Uterus (tissue), 3 donors: ENCODE measurements at regions not wholly inside any gene's neighbourhood (a gene's known extent, or its start where the extent isn't known, plus 50 kb on each side); places are given as distances from the start of the nearest gene placed in this dataset.

Source experiments
- DNase-seq, 2 donors: peaks; one replicate each; pipeline ENCODE4 v3.0.0-alpha.2; 2019 to 2020
- H3K27ac ChIP-seq, 2 donors: fragments of 200-600 bp; sonication (generic); 1 replicate in 1 of 2; 2 replicates in 1 of 2; pipeline ENCODE4 v1.5.1; 2016 to 2018
- H3K27me3 ChIP-seq, 2 donors: fragments of 200-600 bp; sonication (generic); one replicate each; pipeline ENCODE4 v1.5.1; 2018 to 2019; ENCODE audit warnings: control low read depth in 1 of 2
- H3K36me3 ChIP-seq, 2 donors: fragments of 200-600 bp; sonication (generic); one replicate each; pipeline ENCODE4 v1.5.1; 2019; ENCODE audit warnings: control low read depth in 1 of 2
- H3K4me1 ChIP-seq, 2 donors: fragments of 200-600 bp; sonication (generic); one replicate each; pipeline ENCODE4 v1.5.1; 2018 to 2019; ENCODE audit warnings: control low read depth in 1 of 2
- H3K4me3 ChIP-seq, 2 donors: fragments of 200-600 bp; sonication (generic); 1 replicate in 1 of 2; 2 replicates in 1 of 2; pipeline ENCODE4 v1.5.1; 2018 to 2019; ENCODE audit warnings: mild to moderate bottlenecking in 1 of 2
- H3K9me3 ChIP-seq, 2 donors: fragments of 200-600 bp; sonication (generic); one replicate each; pipeline ENCODE4 v1.5.1; 2019; ENCODE audit warnings: control low read depth in 1 of 2
- POLR2A ChIP-seq, 2 donors: fragments of 450-650 bp; IDR thresholded peaks; one replicate each; pipeline ENCODE4 v1.6.1; 2016; ENCODE audit warnings: antibody characterized with exemption in 2 of 2, mild to moderate bottlenecking in 1 of 2, moderate library complexity in 1 of 2
- intact Hi-C: fragments of 100-400 bp; cut with DNase I; formaldehyde crosslinking; loops from one replicate; pipeline ENCODE4 v1.15.1; 2023; ENCODE audit warnings: low total_unique reads
- TF ChIP-seq, protein P1 (sequence below), 4 experiments: fragments of 200-600 bp in 2 of 4; fragments of 450-650 bp in 2 of 4; sonication (generic) in 2 of 4; IDR thresholded peaks; one replicate each; pipeline ENCODE4 v1.5.1; 2016 to 2019; ENCODE audit warnings: antibody characterized with exemption in 4 of 4, mild to moderate bottlenecking in 2 of 4, moderate library complexity in 1 of 4
- donor health status: DM: yes; HTN: yes; CAD: no.

DNA sequence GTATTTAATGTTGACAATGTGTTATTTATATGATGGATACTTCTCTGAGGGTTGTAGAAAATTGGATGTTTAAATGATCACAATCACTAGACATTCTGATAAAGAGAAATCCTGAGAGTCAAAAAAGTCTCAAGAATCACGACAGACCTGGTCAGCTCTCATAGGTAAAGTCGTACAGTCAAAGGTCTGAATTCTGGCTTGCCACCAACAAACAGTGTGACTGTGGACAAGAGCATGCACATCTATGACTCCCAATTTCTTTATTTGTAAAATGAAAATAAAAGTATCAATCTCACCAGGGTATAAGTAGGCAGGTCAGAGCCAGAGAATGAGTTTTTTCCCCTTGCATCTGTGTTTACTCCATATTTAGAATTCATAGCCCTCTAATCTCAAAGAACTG, 556.7 kb downstream of the FAM181B start:
- no peak overlapping the region for H3K4me3 ChIP-seq
- DNase-seq: no peak
- TF ChIP-seq POLR2A (IDR thresholded peaks at IDR 0.05): no peak
- no peaks in the 10 kb centered on the region for H3K4me1 ChIP-seq
- intact Hi-C loops: no loop called here
- H3K9me3 ChIP-seq: no peaks in the 10 kb centered on the region
- no peaks in the 10 kb centered on the region for H3K36me3 ChIP-seq
- H3K27me3 ChIP-seq: no peaks in the 10 kb centered on the region
- H3K27ac ChIP-seq: no peak overlapping the region

GRCh38 chr11:82176365-82176764, 557.3 kb downstream of the FAM181B start:
- Histone ChIP-seq H3K27ac (no peak overlapping the region), H3K4me1 (no peaks in the 10 kb centered on the region), H3K4me3 (no peak overlapping the region), H3K36me3 (no peaks in the 10 kb centered on the region), H3K27me3 (no peaks in the 10 kb centered on the region), H3K9me3 (no peaks in the 10 kb centered on the region)
- TF ChIP-seq POLR2A (IDR thresholded peaks at IDR 0.05): no peak
- TF ChIP-seq, protein P1, sequence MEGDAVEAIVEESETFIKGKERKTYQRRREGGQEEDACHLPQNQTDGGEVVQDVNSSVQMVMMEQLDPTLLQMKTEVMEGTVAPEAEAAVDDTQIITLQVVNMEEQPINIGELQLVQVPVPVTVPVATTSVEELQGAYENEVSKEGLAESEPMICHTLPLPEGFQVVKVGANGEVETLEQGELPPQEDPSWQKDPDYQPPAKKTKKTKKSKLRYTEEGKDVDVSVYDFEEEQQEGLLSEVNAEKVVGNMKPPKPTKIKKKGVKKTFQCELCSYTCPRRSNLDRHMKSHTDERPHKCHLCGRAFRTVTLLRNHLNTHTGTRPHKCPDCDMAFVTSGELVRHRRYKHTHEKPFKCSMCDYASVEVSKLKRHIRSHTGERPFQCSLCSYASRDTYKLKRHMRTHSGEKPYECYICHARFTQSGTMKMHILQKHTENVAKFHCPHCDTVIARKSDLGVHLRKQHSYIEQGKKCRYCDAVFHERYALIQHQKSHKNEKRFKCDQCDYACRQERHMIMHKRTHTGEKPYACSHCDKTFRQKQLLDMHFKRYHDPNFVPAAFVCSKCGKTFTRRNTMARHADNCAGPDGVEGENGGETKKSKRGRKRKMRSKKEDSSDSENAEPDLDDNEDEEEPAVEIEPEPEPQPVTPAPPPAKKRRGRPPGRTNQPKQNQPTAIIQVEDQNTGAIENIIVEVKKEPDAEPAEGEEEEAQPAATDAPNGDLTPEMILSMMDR (IDR thresholded peaks at IDR 0.05): no peak
- intact Hi-C loops: no loop called here
- no peak for DNase-seq

GRCh38 chr11:82174610-82175009, 559.1 kb downstream of the FAM181B start:
- TF ChIP-seq, protein P1 (IDR thresholded peaks at IDR 0.05): no peak
- no peak for TF ChIP-seq POLR2A (IDR thresholded peaks at IDR 0.05)
- H3K4me3 ChIP-seq: no peak overlapping the region
- no peak overlapping the region for H3K27ac ChIP-seq
- no peaks in the 10 kb centered on the region for H3K36me3 ChIP-seq
- intact Hi-C loops: no loop called here
- no peaks in the 10 kb centered on the region for H3K4me1 ChIP-seq
- no peak for DNase-seq
- H3K9me3 ChIP-seq: no peaks in the 10 kb centered on the region
- H3K27me3 ChIP-seq: no peaks in the 10 kb centered on the region

- no peaks in the 10 kb centered on the region for H3K27me3 ChIP-seq
- no peaks in the 10 kb centered on the region for H3K4me1 ChIP-seq
- DNase-seq: no peak
- H3K4me3 ChIP-seq: no peak overlapping the region
- intact Hi-C loops: no loop called here
- H3K27ac ChIP-seq: no peak overlapping the region
- no peak for TF ChIP-seq POLR2A (IDR thresholded peaks at IDR 0.05)
- TF ChIP-seq, protein P1 (IDR thresholded peaks at IDR 0.05): no peak
- no peaks in the 10 kb centered on the region for H3K9me3 ChIP-seq
- H3K36me3 ChIP-seq: no peaks in the 10 kb centered on the region
These were observed 586.9 kb downstream of the FAM181B start for GRCh38 chr11:82146789-82147188.

DNA sequence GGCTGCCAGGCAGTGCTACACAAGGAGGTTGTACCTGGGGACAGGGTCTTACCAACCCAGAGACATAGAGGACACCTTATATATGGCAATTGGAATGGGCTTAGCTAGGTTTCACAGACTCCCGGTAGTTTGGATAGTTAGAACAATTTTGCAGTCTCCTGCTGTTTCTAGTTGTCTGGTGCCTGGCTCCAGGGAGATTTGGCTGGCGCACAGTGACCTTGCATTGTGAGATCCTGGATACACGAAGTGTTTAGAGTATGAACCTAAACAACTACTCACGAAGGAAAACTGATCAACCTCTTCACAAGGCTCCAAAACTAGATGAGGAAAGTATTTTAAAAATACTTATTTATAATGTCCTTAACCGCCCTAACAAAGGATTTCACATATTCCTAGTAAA, 614.7 kb downstream of the FAM181B start:
- TF ChIP-seq POLR2A (IDR thresholded peaks at IDR 0.05): no peak
- TF ChIP-seq, protein P1 (IDR thresholded peaks at IDR 0.05): no peak
- no peaks in the 10 kb centered on the region for H3K36me3 ChIP-seq
- H3K4me1 ChIP-seq: no peaks in the 10 kb centered on the region
- no peaks in the 10 kb centered on the region for H3K27me3 ChIP-seq
- no peak overlapping the region for H3K27ac ChIP-seq
- intact Hi-C loops: no loop called here
- DNase-seq: no peak
- no peak overlapping the region for H3K4me3 ChIP-seq
- no peaks in the 10 kb centered on the region for H3K9me3 ChIP-seq

DNA sequence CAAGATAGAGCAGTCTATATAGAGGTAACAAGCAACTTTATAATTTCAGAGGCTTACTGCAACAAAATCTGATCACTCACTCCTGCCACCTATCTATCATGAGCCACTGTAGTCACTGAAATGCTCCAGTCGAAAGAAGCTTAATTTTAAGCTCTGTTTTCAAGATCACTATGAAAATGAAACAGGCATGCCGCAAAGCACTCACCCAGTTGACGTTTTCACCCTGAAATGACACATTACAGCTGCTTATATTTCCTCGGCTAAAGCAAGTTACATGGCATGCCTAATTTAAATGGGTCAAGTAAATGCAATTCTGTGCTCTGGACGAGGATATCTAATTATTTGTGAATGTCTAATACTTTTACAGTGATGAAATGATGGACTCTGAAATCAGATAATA, 616.3 kb downstream of the FAM181B start:
- H3K4me1 ChIP-seq: no peaks in the 10 kb centered on the region
- TF ChIP-seq, protein P1 (IDR thresholded peaks at IDR 0.05): no peak
- TF ChIP-seq POLR2A (IDR thresholded peaks at IDR 0.05): no peak
- no peak overlapping the region for H3K27ac ChIP-seq
- no peak overlapping the region for H3K4me3 ChIP-seq
- no peaks in the 10 kb centered on the region for H3K36me3 ChIP-seq
- intact Hi-C loops: no loop called here
- no peaks in the 10 kb centered on the region for H3K9me3 ChIP-seq
- no peak for DNase-seq
- H3K27me3 ChIP-seq: no peaks in the 10 kb centered on the region
